ENCODE measurements at regions not wholly inside any gene's neighbourhood (a gene's known extent, or its start where the extent isn't known, plus 50 kb on each side); places are given as distances from the start of the nearest gene placed in this dataset.
"Not testable (repeated sequence)": the region's sequence is repeated elsewhere in the genome, so short reads cannot be mapped to it uniquely, and the experiment has no call there.

- no peak for DNase-seq (ENCODE audit: low read depth in 4 of 6, low spot score in 6 of 6)
- WGBS (ENCODE audit: insufficient coverage) = no CpG with 5 or more reads among the region's 2 CpGs
- no peaks in the 10 kb centered on the region for H3K36me3 ChIP-seq (ENCODE audit: control insufficient read depth, insufficient read depth, low read length)
- no peak overlapping the region for H3K27ac ChIP-seq (ENCODE audit: low read depth, low read length)
- no peaks in the 10 kb centered on the region for H3K27me3 ChIP-seq (ENCODE audit: control insufficient read depth, insufficient read depth, low read length)
- peaks cover 5% of the 10 kb centered on the region for H3K9me3 ChIP-seq (ENCODE audit: control insufficient read depth, insufficient read depth, low read length)
- H3K4me1 ChIP-seq (ENCODE audit: control insufficient read depth, insufficient read depth, low read length) = no peaks in the 10 kb centered on the region
- no peak overlapping the region for H3K4me3 ChIP-seq (ENCODE audit: low read depth, low read length)
Measured at GRCh38 chr6:105711216-105711615, 308.3 kb upstream of the PREP start.

GRCh38 chr6:105705608-105706007 lies 302.7 kb upstream of the PREP start:
- Histone ChIP-seq H3K9me3 (ENCODE audit: control insufficient read depth, insufficient read depth, low read length) (no peaks in the 10 kb centered on the region), H3K36me3 (ENCODE audit: control insufficient read depth, insufficient read depth, low read length) (no peaks in the 10 kb centered on the region), H3K27ac (ENCODE audit: low read depth, low read length) (no peak overlapping the region), H3K4me3 (ENCODE audit: low read depth, low read length) (no peak overlapping the region), H3K4me1 (ENCODE audit: control insufficient read depth, insufficient read depth, low read length) (no peaks in the 10 kb centered on the region), H3K27me3 (ENCODE audit: control insufficient read depth, insufficient read depth, low read length) (no peaks in the 10 kb centered on the region)
- WGBS (ENCODE audit: insufficient coverage) = no CpG with 5 or more reads among the region's 5 CpGs
- no peak for DNase-seq (ENCODE audit: low read depth in 4 of 6, low spot score in 6 of 6)

DNA sequence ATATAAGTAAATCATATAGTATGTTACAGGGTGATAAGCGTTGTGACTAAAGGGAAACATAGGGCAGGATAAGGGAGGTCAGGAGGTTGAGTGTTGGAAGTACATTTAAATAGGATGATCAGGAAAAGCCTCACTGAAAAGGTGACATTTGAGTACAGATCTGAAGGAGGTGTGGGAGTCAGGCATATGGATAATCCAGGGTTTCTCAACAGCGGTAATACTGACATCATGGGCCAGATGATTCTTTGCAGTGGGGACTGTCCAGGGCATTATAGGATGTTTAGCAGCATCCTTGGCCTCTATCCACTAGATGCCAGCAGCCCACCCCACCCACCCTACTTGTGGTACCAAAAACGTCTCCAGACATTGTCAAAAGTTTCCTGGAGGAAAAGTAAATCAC lies 292.6 kb upstream of the PREP start:
- no peak for DNase-seq (ENCODE audit: low read depth in 4 of 6, low spot score in 6 of 6)
- Histone ChIP-seq H3K9me3 (ENCODE audit: control insufficient read depth, insufficient read depth, low read length) (no peaks in the 10 kb centered on the region), H3K27me3 (ENCODE audit: control insufficient read depth, insufficient read depth, low read length) (no peaks in the 10 kb centered on the region), H3K4me1 (ENCODE audit: control insufficient read depth, insufficient read depth, low read length) (no peaks in the 10 kb centered on the region), H3K36me3 (ENCODE audit: control insufficient read depth, insufficient read depth, low read length) (no peaks in the 10 kb centered on the region), H3K27ac (ENCODE audit: low read depth, low read length) (no peak overlapping the region), H3K4me3 (ENCODE audit: low read depth, low read length) (no peak overlapping the region)
- 100% methylated on average over 1 of the region's 3 CpGs for WGBS (ENCODE audit: insufficient coverage)

GRCh38 chr6:105692613-105693215 lies 289.8 kb upstream of the PREP start:
- peak in 2 of 6 donors; percentile 54 to 61 for DNase-seq (ENCODE audit: low read depth in 4 of 6, low spot score in 6 of 6)
- Histone ChIP-seq H3K27me3 (ENCODE audit: control insufficient read depth, insufficient read depth, low read length) (no peaks in the 10 kb centered on the region), H3K36me3 (ENCODE audit: control insufficient read depth, insufficient read depth, low read length) (no peaks in the 10 kb centered on the region), H3K9me3 (ENCODE audit: control insufficient read depth, insufficient read depth, low read length) (no peaks in the 10 kb centered on the region), H3K27ac (ENCODE audit: low read depth, low read length) (no peak overlapping the region), H3K4me1 (ENCODE audit: control insufficient read depth, insufficient read depth, low read length) (no peaks in the 10 kb centered on the region), H3K4me3 (ENCODE audit: low read depth, low read length) (no peak overlapping the region)
- no CpG with 5 or more reads among the region's 4 CpGs for WGBS (ENCODE audit: insufficient coverage)

DNA sequence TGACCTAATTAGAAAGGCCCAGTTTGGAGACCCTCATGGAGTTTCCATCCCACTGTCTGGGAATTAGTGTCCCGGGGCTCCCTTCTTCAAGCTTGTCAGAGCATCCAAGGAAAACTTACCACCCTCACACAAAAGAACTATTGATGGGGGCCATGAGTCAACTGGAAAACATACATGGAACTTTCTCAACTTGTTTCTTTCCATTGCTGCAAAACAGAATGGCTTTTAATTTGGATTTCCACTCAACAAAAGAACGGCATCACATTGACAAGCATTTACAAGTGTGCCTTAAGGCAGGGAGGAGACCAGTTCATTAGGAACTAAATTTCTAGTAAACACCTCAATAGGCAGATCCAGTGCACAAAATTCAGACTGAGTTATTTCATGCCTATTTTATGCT lies 289.1 kb upstream of the PREP start:
- Histone ChIP-seq H3K36me3 (ENCODE audit: control insufficient read depth, insufficient read depth, low read length) (no peaks in the 10 kb centered on the region), H3K4me1 (ENCODE audit: control insufficient read depth, insufficient read depth, low read length) (no peaks in the 10 kb centered on the region), H3K4me3 (ENCODE audit: low read depth, low read length) (no peak overlapping the region), H3K27ac (ENCODE audit: low read depth, low read length) (no peak overlapping the region), H3K27me3 (ENCODE audit: control insufficient read depth, insufficient read depth, low read length) (no peaks in the 10 kb centered on the region), H3K9me3 (ENCODE audit: control insufficient read depth, insufficient read depth, low read length) (peaks cover 4% of the 10 kb centered on the region)
- 83% methylated on average over 1 of the region's 2 CpGs for WGBS (ENCODE audit: insufficient coverage)
- DNase-seq (ENCODE audit: low read depth in 4 of 6, low spot score in 6 of 6) = no peak

GRCh38 chr6:105691081-105691480 lies 288.2 kb upstream of the PREP start:
- no CpG with 5 or more reads among the region's 3 CpGs for WGBS (ENCODE audit: insufficient coverage)
- Histone ChIP-seq H3K27me3 (ENCODE audit: control insufficient read depth, insufficient read depth, low read length) (no peaks in the 10 kb centered on the region), H3K27ac (ENCODE audit: low read depth, low read length) (no peak overlapping the region), H3K9me3 (ENCODE audit: control insufficient read depth, insufficient read depth, low read length) (peaks cover 7% of the 10 kb centered on the region), H3K4me1 (ENCODE audit: control insufficient read depth, insufficient read depth, low read length) (no peaks in the 10 kb centered on the region), H3K4me3 (ENCODE audit: low read depth, low read length) (no peak overlapping the region), H3K36me3 (ENCODE audit: control insufficient read depth, insufficient read depth, low read length) (no peaks in the 10 kb centered on the region)
- DNase-seq (ENCODE audit: low read depth in 4 of 6, low spot score in 6 of 6) = no peak

GRCh38 chr6:105688573-105688972 lies 285.7 kb upstream of the PREP start:
- H3K4me3 ChIP-seq (ENCODE audit: low read depth, low read length) = no peak overlapping the region
- no peak overlapping the region for H3K27ac ChIP-seq (ENCODE audit: low read depth, low read length)
- no peaks in the 10 kb centered on the region for H3K27me3 ChIP-seq (ENCODE audit: control insufficient read depth, insufficient read depth, low read length)
- no peaks in the 10 kb centered on the region for H3K36me3 ChIP-seq (ENCODE audit: control insufficient read depth, insufficient read depth, low read length)
- WGBS (ENCODE audit: insufficient coverage) = no CpG with 5 or more reads among the region's 1 CpG
- peaks cover 7% of the 10 kb centered on the region for H3K9me3 ChIP-seq (ENCODE audit: control insufficient read depth, insufficient read depth, low read length)
- no peak for DNase-seq (ENCODE audit: low read depth in 4 of 6, low spot score in 6 of 6)
- no peaks in the 10 kb centered on the region for H3K4me1 ChIP-seq (ENCODE audit: control insufficient read depth, insufficient read depth, low read length)

- DNase-seq (ENCODE audit: low read depth in 4 of 6, low spot score in 6 of 6); H3K27ac ChIP-seq (ENCODE audit: low read depth, low read length); H3K4me1 ChIP-seq (ENCODE audit: control insufficient read depth, insufficient read depth, low read length); H3K36me3 ChIP-seq (ENCODE audit: control insufficient read depth, insufficient read depth, low read length); H3K27me3 ChIP-seq (ENCODE audit: control insufficient read depth, insufficient read depth, low read length); H3K4me3 ChIP-seq (ENCODE audit: low read depth, low read length); H3K9me3 ChIP-seq (ENCODE audit: control insufficient read depth, insufficient read depth, low read length): not testable (repeated sequence)
- 100% methylated on average over 1 of the region's 1 CpG for WGBS (ENCODE audit: insufficient coverage)
Measured at GRCh38 chr6:105686793-105687192, 283.9 kb upstream of the PREP start.

- Histone ChIP-seq H3K4me3 (ENCODE audit: low read depth, low read length) (no peak overlapping the region), H3K9me3 (ENCODE audit: control insufficient read depth, insufficient read depth, low read length) (no peaks in the 10 kb centered on the region), H3K36me3 (ENCODE audit: control insufficient read depth, insufficient read depth, low read length) (no peaks in the 10 kb centered on the region), H3K4me1 (ENCODE audit: control insufficient read depth, insufficient read depth, low read length) (no peaks in the 10 kb centered on the region), H3K27me3 (ENCODE audit: control insufficient read depth, insufficient read depth, low read length) (no peaks in the 10 kb centered on the region), H3K27ac (ENCODE audit: low read depth, low read length) (no peak overlapping the region)
- DNase-seq (ENCODE audit: low read depth in 4 of 6, low spot score in 6 of 6) = no peak
- no CpG with 5 or more reads among the region's 1 CpG for WGBS (ENCODE audit: insufficient coverage)
Measured at GRCh38 chr6:105681061-105681460, 278.2 kb upstream of the PREP start.

GRCh38 chr6:105680131-105680530 lies 277.2 kb upstream of the PREP start:
- no CpG with 5 or more reads among the region's 1 CpG for WGBS (ENCODE audit: insufficient coverage)
- no peak for DNase-seq (ENCODE audit: low read depth in 4 of 6, low spot score in 6 of 6)
- Histone ChIP-seq H3K36me3 (ENCODE audit: control insufficient read depth, insufficient read depth, low read length) (no peaks in the 10 kb centered on the region), H3K4me1 (ENCODE audit: control insufficient read depth, insufficient read depth, low read length) (no peaks in the 10 kb centered on the region), H3K4me3 (ENCODE audit: low read depth, low read length) (no peak overlapping the region), H3K27me3 (ENCODE audit: control insufficient read depth, insufficient read depth, low read length) (no peaks in the 10 kb centered on the region), H3K9me3 (ENCODE audit: control insufficient read depth, insufficient read depth, low read length) (no peaks in the 10 kb centered on the region), H3K27ac (ENCODE audit: low read depth, low read length) (no peak overlapping the region)

All from spinal cord (tissue), 9 donors.